AG10803 (cell line): ENCODE measurements at regions not wholly inside any gene's neighbourhood (a gene's known extent, or its start where the extent isn't known, plus 50 kb on each side); places are given as distances from the start of the nearest gene placed in this dataset.

ENCODE experiments used
- DNase-seq: peaks from one replicate; pipeline ENCODE4 v3.0.0; 2010; ENCODE audit warnings: low read depth
- H3K4me3 ChIP-seq: 2 replicates; pipeline ENCODE4 v1.5.1; 2011; ENCODE audit warnings: mild to moderate bottlenecking, low read length, control low read depth
- TF ChIP-seq, protein P1 (sequence below): conservative IDR thresholded peaks from 2 replicates; pipeline ENCODE4 v1.5.1; 2011; ENCODE audit warnings: mild to moderate bottlenecking, low read length, control low read depth, inconsistent platforms

DNA sequence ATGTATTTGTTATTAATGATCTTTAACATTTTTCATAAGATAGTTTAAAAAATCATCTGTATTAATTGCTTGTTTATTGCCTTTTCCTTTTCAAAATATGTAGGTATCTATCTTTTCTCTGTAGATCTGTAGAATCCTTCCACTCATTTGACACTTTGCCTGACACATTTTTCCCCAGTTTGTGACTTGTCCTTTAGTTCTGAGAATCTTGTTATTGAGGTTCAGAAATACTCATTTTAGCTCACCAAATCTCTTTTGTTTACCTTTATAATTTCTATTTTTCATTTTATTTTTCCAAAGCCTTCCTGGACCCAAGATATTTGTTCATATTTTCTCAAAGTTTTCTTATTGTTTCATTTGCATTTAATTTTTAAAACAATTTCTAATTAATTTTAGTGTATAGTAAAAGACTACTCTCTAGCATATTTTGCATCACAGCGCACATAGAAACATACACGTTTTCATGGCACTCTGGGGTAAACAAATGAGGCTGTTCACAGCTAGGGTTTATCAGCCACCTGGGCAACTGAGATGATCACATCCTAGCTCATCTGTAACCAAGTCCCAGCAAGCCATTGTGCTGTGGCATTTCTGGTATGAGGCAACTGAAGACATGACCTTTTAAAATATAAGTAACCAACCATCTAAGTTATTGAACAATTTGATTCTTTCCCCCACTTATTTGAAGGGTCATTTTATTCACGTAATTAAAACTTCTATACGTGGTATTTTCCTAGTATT is 275.7 kb downstream of the ADGB start:
- TF ChIP-seq, protein P1, sequence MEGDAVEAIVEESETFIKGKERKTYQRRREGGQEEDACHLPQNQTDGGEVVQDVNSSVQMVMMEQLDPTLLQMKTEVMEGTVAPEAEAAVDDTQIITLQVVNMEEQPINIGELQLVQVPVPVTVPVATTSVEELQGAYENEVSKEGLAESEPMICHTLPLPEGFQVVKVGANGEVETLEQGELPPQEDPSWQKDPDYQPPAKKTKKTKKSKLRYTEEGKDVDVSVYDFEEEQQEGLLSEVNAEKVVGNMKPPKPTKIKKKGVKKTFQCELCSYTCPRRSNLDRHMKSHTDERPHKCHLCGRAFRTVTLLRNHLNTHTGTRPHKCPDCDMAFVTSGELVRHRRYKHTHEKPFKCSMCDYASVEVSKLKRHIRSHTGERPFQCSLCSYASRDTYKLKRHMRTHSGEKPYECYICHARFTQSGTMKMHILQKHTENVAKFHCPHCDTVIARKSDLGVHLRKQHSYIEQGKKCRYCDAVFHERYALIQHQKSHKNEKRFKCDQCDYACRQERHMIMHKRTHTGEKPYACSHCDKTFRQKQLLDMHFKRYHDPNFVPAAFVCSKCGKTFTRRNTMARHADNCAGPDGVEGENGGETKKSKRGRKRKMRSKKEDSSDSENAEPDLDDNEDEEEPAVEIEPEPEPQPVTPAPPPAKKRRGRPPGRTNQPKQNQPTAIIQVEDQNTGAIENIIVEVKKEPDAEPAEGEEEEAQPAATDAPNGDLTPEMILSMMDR, result no peak
- no peak overlapping the region for H3K4me3 ChIP-seq
- DNase-seq, result no peak

DNA sequence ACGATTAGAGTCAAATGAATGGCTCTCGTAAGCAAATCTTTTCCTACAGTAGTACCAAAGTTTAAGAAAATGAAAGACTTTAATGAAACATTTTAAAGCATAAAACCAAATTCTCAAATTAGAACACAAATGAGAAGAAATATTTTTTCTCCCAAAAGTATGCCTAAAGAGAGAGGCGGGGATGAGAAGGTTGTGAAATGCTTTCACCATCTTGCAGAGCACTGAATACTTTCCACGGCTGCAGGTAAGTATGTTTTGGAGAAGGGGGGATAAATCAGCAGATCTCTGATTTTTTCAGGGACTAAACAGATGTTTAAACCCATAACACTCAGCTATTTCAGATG is 277.1 kb downstream of the ADGB start:
- no peak for DNase-seq
- H3K4me3 ChIP-seq, result no peak overlapping the region
- TF ChIP-seq, protein P1, result no peak

DNA sequence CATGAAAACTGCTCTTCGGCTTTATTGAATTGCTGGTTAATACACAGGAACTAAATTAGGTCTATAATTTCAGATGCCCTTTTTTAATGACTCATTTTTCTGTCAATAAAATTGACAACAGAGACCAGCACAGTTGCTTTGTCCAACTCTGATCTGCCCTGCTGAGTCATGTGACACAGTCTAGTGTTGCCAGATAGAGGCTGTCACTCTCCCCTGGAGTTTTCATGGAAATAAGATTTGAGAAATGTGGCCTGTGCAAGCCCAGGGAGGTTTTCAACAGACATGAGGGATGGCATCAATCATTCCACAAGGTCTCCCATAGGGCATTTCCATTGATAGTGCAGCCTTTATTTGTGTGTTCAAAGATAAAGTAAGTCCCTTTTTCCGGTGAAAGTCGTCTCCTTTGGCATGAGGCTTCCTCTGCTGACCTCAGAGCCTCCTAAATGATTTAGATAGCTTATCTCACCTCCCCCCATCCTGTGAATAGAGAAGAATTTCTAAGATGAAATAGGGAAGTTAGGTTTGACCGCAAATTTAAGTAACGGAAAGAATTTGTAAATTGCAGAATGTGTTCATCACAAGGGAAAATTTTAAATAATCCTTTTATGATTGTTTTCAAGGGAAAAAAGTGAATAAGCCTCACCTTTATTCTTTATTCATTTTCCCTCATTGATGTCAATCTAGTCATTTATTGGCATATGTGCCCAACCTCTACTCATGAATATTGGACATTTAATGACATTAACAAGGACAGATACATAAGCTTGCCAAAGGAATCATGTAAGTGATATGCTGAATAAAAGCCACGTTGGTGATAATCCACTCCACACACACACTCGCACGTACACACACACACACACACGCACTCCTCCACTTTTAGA is 277.7 kb downstream of the ADGB start:
- DNase-seq, result no peak
- no peak overlapping the region for H3K4me3 ChIP-seq
- TF ChIP-seq, protein P1, result no peak

DNA sequence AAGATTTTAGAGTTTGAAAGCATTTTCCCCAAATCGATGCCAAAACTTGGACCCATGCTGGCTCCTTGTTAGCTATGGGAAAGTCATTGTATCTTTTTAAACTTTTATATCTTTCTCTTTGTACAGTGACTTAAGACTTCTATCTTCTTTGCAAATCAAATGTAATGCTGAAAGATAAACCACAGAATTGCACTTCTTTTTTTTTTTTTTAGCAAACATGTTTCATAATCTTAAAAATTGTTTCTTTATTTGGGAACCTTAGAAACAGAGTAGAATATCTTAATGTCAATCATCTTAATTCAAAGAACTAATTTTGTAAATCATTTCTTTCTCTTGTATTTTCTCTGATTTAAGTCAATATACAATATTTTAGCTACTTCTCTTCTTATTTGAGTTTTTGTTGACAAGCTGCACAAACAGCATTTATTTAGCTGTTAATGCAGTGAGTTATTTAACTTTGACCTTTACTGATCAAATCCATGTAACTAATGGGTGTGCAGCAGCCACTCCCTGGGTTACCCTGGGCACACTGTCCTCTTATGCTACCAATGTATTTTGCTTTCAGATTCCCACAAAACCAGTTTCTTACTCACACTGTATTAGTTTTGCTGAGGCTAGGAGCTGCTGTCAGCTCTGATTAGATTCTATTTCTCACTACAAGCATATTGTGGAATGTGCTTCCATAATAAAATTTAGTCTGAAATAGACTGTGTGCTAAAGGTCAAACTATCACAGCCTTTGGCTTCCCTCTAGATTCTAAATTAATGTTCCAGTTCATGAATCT is 279.6 kb downstream of the ADGB start:
- H3K4me3 ChIP-seq, result no peak overlapping the region
- TF ChIP-seq, protein P1, result no peak
- DNase-seq, result peak; percentile 24

DNA sequence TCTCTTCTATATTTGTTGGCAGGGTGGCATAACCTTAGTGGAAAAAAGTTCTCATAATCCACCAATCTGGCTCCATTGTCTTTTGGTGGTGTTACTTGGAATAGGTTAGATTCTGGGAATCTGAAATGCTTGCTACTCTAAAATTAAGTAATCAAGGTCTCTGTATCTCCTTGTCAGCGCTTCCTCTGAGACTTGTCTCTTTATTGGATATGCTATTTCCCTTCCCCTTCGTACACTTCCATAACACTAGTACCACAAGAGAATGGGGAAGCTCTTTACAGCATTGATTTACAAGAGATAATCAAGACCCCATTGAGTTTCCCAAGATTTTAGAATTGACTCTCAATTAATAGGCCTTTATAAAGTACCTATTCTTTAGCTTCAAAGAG is 280.2 kb downstream of the ADGB start:
- TF ChIP-seq, protein P1, result no peak
- H3K4me3 ChIP-seq, result no peak overlapping the region
- no peak for DNase-seq

DNA sequence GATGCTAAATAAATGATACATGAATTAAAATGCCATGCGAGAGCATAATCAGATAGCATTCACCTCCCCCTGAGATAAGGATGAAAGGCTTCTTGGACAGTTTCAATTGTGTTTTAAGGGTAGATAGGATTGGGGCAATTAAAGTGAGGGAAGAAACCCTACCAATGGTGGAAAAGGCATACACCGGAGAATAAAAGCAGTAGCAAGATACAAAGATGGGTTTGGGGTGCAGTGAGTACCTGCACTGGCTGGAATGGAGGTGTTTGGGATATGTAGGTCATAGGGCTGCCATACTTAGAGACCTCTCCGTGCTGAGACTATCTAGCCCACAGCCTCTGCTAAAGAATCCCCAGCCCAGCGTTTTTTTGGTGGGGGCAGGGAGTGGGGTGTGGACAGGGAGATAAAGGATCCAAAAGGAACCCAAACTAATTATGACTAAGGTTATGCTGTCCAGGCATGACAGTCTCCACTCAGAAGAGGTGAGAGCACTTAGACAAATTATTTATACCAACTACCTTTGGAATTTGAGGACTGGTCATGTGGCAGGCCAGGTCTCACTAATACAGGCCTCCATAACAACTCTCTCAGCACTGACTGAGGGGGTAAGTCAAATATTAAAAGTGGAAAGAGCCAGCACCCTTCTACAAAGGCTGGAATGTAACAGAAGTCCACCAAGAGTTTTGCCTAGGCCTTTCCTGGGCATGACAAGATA is 280.8 kb downstream of the ADGB start:
- no peak overlapping the region for H3K4me3 ChIP-seq
- TF ChIP-seq, protein P1, result no peak
- DNase-seq, result no peak
